ENCODE measurements at regions not wholly inside any gene's neighbourhood (a gene's known extent, or its start where the extent isn't known, plus 50 kb on each side); places are given as distances from the start of the nearest gene placed in this dataset.

GRCh38 chr6:81856872-81857271 is 104.4 kb upstream of the TENT5A start:
- no peak for DNase-seq
- Histone ChIP-seq H3K36me3 (no peaks in the 10 kb centered on the region), H3K4me1 (peaks cover 0 to 50% (median 32%) of the 10 kb centered on the region in 4 donors), H3K9me3 (no peaks in the 10 kb centered on the region), H3K27me3 (no peaks in the 10 kb centered on the region), H3K27ac (peak overlapping the region; percentile 73 to 78), H3K4me3 (no peak overlapping the region)
- TF ChIP-seq CTCF (IDR thresholded peaks at IDR 0.05) = no peak
- intact Hi-C loops (cut with DNase I; ENCODE audit: low total_unique reads) = no loop called here

- H3K4me1 ChIP-seq = peaks cover 0 to 26% (median 16%) of the 10 kb centered on the region in 4 donors
- H3K27ac ChIP-seq = no peak overlapping the region
- intact Hi-C loops (cut with DNase I; ENCODE audit: low total_unique reads) = no loop called here
- H3K27me3 ChIP-seq = no peaks in the 10 kb centered on the region
- H3K9me3 ChIP-seq = no peaks in the 10 kb centered on the region
- no peak overlapping the region for H3K4me3 ChIP-seq
- TF ChIP-seq CTCF (IDR thresholded peaks at IDR 0.05) = no peak
- H3K36me3 ChIP-seq = no peaks in the 10 kb centered on the region
- no peak for DNase-seq
Measured at GRCh38 chr6:81854474-81854873, 102.0 kb upstream of the TENT5A start.

GRCh38 chr6:81853975-81854374 is 101.5 kb upstream of the TENT5A start:
- H3K4me3 ChIP-seq = no peak overlapping the region

GRCh38 chr6:81849248-81849647 is 96.8 kb upstream of the TENT5A start:
- Histone ChIP-seq H3K36me3 (no peaks in the 10 kb centered on the region), H3K9me3 (no peaks in the 10 kb centered on the region), H3K27ac (no peak overlapping the region), H3K27me3 (no peaks in the 10 kb centered on the region), H3K4me1 (peaks cover 0 to 27% (median 11%) of the 10 kb centered on the region in 4 donors), H3K4me3 (no peak overlapping the region)
- no peak for TF ChIP-seq CTCF (IDR thresholded peaks at IDR 0.05)
- no peak for DNase-seq
- intact Hi-C loops (cut with DNase I; ENCODE audit: low total_unique reads) = no loop called here

More at GRCh38 chr6:81853975-81854374, 101.5 kb upstream of the TENT5A start:
- no peak for TF ChIP-seq CTCF (IDR thresholded peaks at IDR 0.05)
- no peaks in the 10 kb centered on the region for H3K36me3 ChIP-seq
- DNase-seq = no peak
- no peak overlapping the region for H3K27ac ChIP-seq
- H3K4me1 ChIP-seq = peaks cover 0 to 21% (median 11%) of the 10 kb centered on the region in 4 donors
- intact Hi-C loops (cut with DNase I; ENCODE audit: low total_unique reads) = no loop called here
- no peaks in the 10 kb centered on the region for H3K27me3 ChIP-seq
- H3K9me3 ChIP-seq = no peaks in the 10 kb centered on the region

GRCh38 chr6:81847866-81848265 is 95.4 kb upstream of the TENT5A start:
- Histone ChIP-seq H3K9me3 (no peaks in the 10 kb centered on the region), H3K4me3 (no peak overlapping the region), H3K4me1 (peaks cover 0 to 41% (median 11%) of the 10 kb centered on the region in 4 donors), H3K36me3 (no peaks in the 10 kb centered on the region), H3K27ac (no peak overlapping the region), H3K27me3 (no peaks in the 10 kb centered on the region)
- DNase-seq = no peak
- TF ChIP-seq CTCF (IDR thresholded peaks at IDR 0.05) = no peak
- intact Hi-C loops (cut with DNase I; ENCODE audit: low total_unique reads) = no loop called here

GRCh38 chr6:81844686-81845085 is 92.2 kb upstream of the TENT5A start:
- no peak for DNase-seq
- Histone ChIP-seq H3K4me3 (no peak overlapping the region), H3K9me3 (no peaks in the 10 kb centered on the region), H3K4me1 (peaks cover 0 to 54% (median 12%) of the 10 kb centered on the region in 4 donors), H3K27me3 (no peaks in the 10 kb centered on the region), H3K27ac (peak overlapping the region; percentile 58 to 75), H3K36me3 (no peaks in the 10 kb centered on the region)
- intact Hi-C loops (cut with DNase I; ENCODE audit: low total_unique reads) = no loop called here
- TF ChIP-seq CTCF (IDR thresholded peaks at IDR 0.05) = no peak

Data from tibial artery (tissue), 4 donors.